HK-2 (cell line): ENCODE measurements at regions not wholly inside any gene's neighbourhood (a gene's known extent, or its start where the extent isn't known, plus 50 kb on each side); places are given as distances from the start of the nearest gene placed in this dataset.
"Not testable (repeated sequence)": the region's sequence is repeated elsewhere in the genome, so short reads cannot be mapped to it uniquely, and the experiment has no call there.

Experiments
- DNase-seq: peaks from one replicate; pipeline ENCODE4 v3.0.0-alpha.2; 2018; ENCODE audit not compliant: unreplicated experiment

GRCh38 chr10:91088300-91089140, 131.9 kb upstream of the PCGF5 start:
- no peak for DNase-seq

GRCh38 chr10:91090761-91091529, 129.5 kb upstream of the PCGF5 start:
- no peak for DNase-seq

GRCh38 chr10:91091780-91092179, 128.7 kb upstream of the PCGF5 start:
- DNase-seq, result no peak

- no peak for DNase-seq
Measured at GRCh38 chr10:91096274-91096673, 124.2 kb upstream of the PCGF5 start.

GRCh38 chr10:91097313-91097712, 123.2 kb upstream of the PCGF5 start:
- DNase-seq, result no peak

GRCh38 chr10:91098021-91098420, 122.4 kb upstream of the PCGF5 start:
- not testable (repeated sequence) for DNase-seq

GRCh38 chr10:91103384-91104192, 116.9 kb upstream of the PCGF5 start:
- DNase-seq, result no peak

GRCh38 chr10:91104193-91105041, 116.0 kb upstream of the PCGF5 start:
- no peak for DNase-seq

GRCh38 chr10:91105269-91105668, 115.2 kb upstream of the PCGF5 start:
- DNase-seq, result no peak

- DNase-seq, result no peak
Measured at GRCh38 chr10:91108820-91109219, 111.6 kb upstream of the PCGF5 start.

GRCh38 chr10:91111060-91111459, 109.4 kb upstream of the PCGF5 start:
- DNase-seq, result no peak

- DNase-seq, result no peak
Measured at GRCh38 chr10:91115618-91116390, 104.7 kb upstream of the PCGF5 start.

- no peak for DNase-seq
Measured at GRCh38 chr10:91117505-91117904, 103.0 kb upstream of the PCGF5 start.

- no peak for DNase-seq
Measured at GRCh38 chr10:91120348-91120747, 100.1 kb upstream of the PCGF5 start.

GRCh38 chr10:91123261-91123660, 97.2 kb upstream of the PCGF5 start:
- DNase-seq, result no peak

GRCh38 chr10:91124016-91124415, 96.4 kb upstream of the PCGF5 start:
- DNase-seq, result no peak

GRCh38 chr10:91126471-91126870, 94.0 kb upstream of the PCGF5 start:
- no peak for DNase-seq

- no peak for DNase-seq
Measured at GRCh38 chr10:91127341-91128082, 93.0 kb upstream of the PCGF5 start.

- no peak for DNase-seq
Measured at GRCh38 chr10:91135113-91135512, 85.3 kb upstream of the PCGF5 start.
